GM18498 (cell line): ENCODE measurements at regions not wholly inside any gene's neighbourhood (a gene's known extent, or its start where the extent isn't known, plus 50 kb on each side); places are given as distances from the start of the nearest gene placed in this dataset.

Source experiments
- ATAC-seq: cut with Tn5 transposase; IDR thresholded peaks from one replicate; pipeline ENCODE4 v1.9.1; 2021; ENCODE audit warnings: mild to moderate bottlenecking, moderate library complexity; ENCODE audit not compliant: unreplicated experiment

GRCh38 chr4:71237641-71238040, 101.2 kb upstream of the SLC4A4 start:
- ATAC-seq, result no peak

GRCh38 chr4:71239365-71239764, 99.5 kb upstream of the SLC4A4 start:
- ATAC-seq, result no peak

GRCh38 chr4:71240094-71240493, 98.7 kb upstream of the SLC4A4 start:
- no peak for ATAC-seq

- no peak for ATAC-seq
Measured at GRCh38 chr4:71241501-71242288, 97.1 kb upstream of the SLC4A4 start.

- ATAC-seq, result no peak
Measured at GRCh38 chr4:71243091-71243833, 95.6 kb upstream of the SLC4A4 start.

GRCh38 chr4:71247706-71248105, 91.1 kb upstream of the SLC4A4 start:
- ATAC-seq, result no peak

- no peak for ATAC-seq
Measured at GRCh38 chr4:71251261-71251660, 87.6 kb upstream of the SLC4A4 start.

- no peak for ATAC-seq
Measured at GRCh38 chr4:71253545-71253944, 85.3 kb upstream of the SLC4A4 start.

- no peak for ATAC-seq
Measured at GRCh38 chr4:71254451-71255012, 84.3 kb upstream of the SLC4A4 start.

GRCh38 chr4:71255976-71256375, 82.8 kb upstream of the SLC4A4 start:
- no peak for ATAC-seq

GRCh38 chr4:71257761-71258160, 81.1 kb upstream of the SLC4A4 start:
- ATAC-seq, result no peak

- no peak for ATAC-seq
Measured at GRCh38 chr4:71258323-71258722, 80.5 kb upstream of the SLC4A4 start.

GRCh38 chr4:71259280-71259679, 79.5 kb upstream of the SLC4A4 start:
- no peak for ATAC-seq

- no peak for ATAC-seq
Measured at GRCh38 chr4:71259911-71260331, 78.9 kb upstream of the SLC4A4 start.

GRCh38 chr4:71260544-71260943, 78.3 kb upstream of the SLC4A4 start:
- no peak for ATAC-seq

- ATAC-seq, result no peak
Measured at GRCh38 chr4:71261001-71261400, 77.8 kb upstream of the SLC4A4 start.

- ATAC-seq, result no peak
Measured at GRCh38 chr4:71261633-71262121, 77.1 kb upstream of the SLC4A4 start.

- no peak for ATAC-seq
Measured at GRCh38 chr4:71262161-71262560, 76.7 kb upstream of the SLC4A4 start.

GRCh38 chr4:71266090-71266794, 72.6 kb upstream of the SLC4A4 start:
- ATAC-seq, result no peak

- ATAC-seq, result no peak
Measured at GRCh38 chr4:71267244-71267643, 71.6 kb upstream of the SLC4A4 start.

GRCh38 chr4:71268166-71268565, 70.7 kb upstream of the SLC4A4 start:
- no peak for ATAC-seq
